Smooth muscle cell (in vitro differentiated cells): ENCODE measurements at regions not wholly inside any gene's neighbourhood (a gene's known extent, or its start where the extent isn't known, plus 50 kb on each side); places are given as distances from the start of the nearest gene placed in this dataset.

Source experiments
- DNase-seq: peaks from one replicate; lab custom pipeline; 2025; ENCODE audit not compliant: unreplicated experiment; lab: John Stamatoyannopoulos, UW
- H2AFZ ChIP-seq: fragments of 200-600 bp; sonication (generic); 2 replicates; pipeline ENCODE4 v1.6.0; 2016; ENCODE audit warnings: antibody characterized with exemption, low read depth, mild to moderate bottlenecking
- H3F3A ChIP-seq: fragments of 200-600 bp; sonication (generic); 2 replicates; pipeline ENCODE4 v1.6.0; 2017; ENCODE audit warnings: antibody characterized with exemption, low read depth
- H3K27ac ChIP-seq: fragments of 200-600 bp; sonication (generic); 2 replicates; pipeline ENCODE4 v1.5.1; 2016; ENCODE audit warnings: low read depth, mild to moderate bottlenecking
- H3K27me3 ChIP-seq: fragments of 200-600 bp; sonication (generic); 2 replicates; pipeline ENCODE4 v1.6.1; 2016; ENCODE audit warnings: low read depth, mild to moderate bottlenecking
- H3K36me3 ChIP-seq: fragments of 200-600 bp; sonication (generic); 2 replicates; pipeline ENCODE4 v1.5.1; 2016; ENCODE audit warnings: low read depth
- H3K4me1 ChIP-seq: fragments of 200-600 bp; sonication (generic); 2 replicates; pipeline ENCODE4 v1.5.1; 2016; ENCODE audit warnings: low read depth
- H3K4me2 ChIP-seq: fragments of 200-600 bp; sonication (generic); 2 replicates; pipeline ENCODE4 v1.6.0; 2016; ENCODE audit warnings: mild to moderate bottlenecking
- H3K4me3 ChIP-seq: fragments of 200-600 bp; sonication (generic); 2 replicates; pipeline ENCODE4 v1.5.1; 2016; ENCODE audit warnings: mild to moderate bottlenecking
- H3K79me2 ChIP-seq: fragments of 200-600 bp; sonication (generic); 2 replicates; pipeline ENCODE4 v1.6.0; 2016; ENCODE audit warnings: low read depth, mild to moderate bottlenecking
- H3K9ac ChIP-seq: fragments of 200-600 bp; sonication (generic); 2 replicates; pipeline ENCODE4 v1.6.0; 2016; ENCODE audit warnings: low read depth
- H3K9me3 ChIP-seq: fragments of 200-600 bp; sonication (generic); replicated peaks from 2 replicates; pipeline ENCODE4 v1.5.1; 2016; ENCODE audit warnings: low read depth
- H4K20me1 ChIP-seq: fragments of 200-600 bp; sonication (generic); 2 replicates; pipeline ENCODE4 v1.6.0; 2016; ENCODE audit warnings: low read depth
- CTCF ChIP-seq: fragments of 200-600 bp; sonication (generic); IDR thresholded peaks from 2 replicates; pipeline ENCODE4 v1.5.1; 2017; ENCODE audit warnings: borderline replicate concordance, mild to moderate bottlenecking, antibody characterized with exemption; ENCODE audit not compliant: insufficient read depth, poor library complexity, severe bottlenecking
- WGBS: methylation state at CpG from one replicate; pipeline ENCODE4 v1.1.7; 2016; ENCODE audit warnings: low lambda C conversion rate; 5-methylcytosine and 5-hydroxymethylcytosine counted together

DNA sequence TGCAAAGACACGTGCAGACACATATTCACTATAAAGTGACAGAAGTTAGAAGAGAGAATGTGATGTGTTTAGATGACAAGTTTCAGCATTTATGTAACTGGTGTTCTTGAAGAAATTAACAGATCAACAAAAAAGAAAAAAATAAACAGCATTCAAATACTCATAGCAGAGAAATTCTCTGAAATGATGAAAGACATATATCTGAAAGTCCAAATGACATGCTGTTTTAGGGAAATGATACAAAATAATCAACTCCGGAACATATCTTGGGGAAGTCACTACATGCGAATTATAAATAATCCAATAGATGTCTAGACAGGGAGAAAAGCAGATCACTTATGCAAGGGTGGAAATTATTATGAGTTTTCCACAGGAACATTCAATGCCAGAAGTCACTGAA is 146.0 kb downstream of the SPANXN4 start:
- Histone ChIP-seq H3K27me3 (no peaks in the 10 kb centered on the region), H3K9ac (no peak overlapping the region), H3K27ac (no peak overlapping the region), H3K9me3 (peaks cover 5% of the 10 kb centered on the region), H3K4me1 (no peaks in the 10 kb centered on the region), H4K20me1 (no peaks in the 10 kb centered on the region), H3F3A (no peaks in the 10 kb centered on the region), H3K4me2 (no peak overlapping the region), H3K36me3 (no peaks in the 10 kb centered on the region), H2AFZ (no peak overlapping the region), H3K4me3 (no peak overlapping the region), H3K79me2 (no peaks in the 10 kb centered on the region)
- WGBS = 69% methylated on average over 3 of the region's 3 CpGs
- TF ChIP-seq CTCF = no peak
- DNase-seq = no peak

DNA sequence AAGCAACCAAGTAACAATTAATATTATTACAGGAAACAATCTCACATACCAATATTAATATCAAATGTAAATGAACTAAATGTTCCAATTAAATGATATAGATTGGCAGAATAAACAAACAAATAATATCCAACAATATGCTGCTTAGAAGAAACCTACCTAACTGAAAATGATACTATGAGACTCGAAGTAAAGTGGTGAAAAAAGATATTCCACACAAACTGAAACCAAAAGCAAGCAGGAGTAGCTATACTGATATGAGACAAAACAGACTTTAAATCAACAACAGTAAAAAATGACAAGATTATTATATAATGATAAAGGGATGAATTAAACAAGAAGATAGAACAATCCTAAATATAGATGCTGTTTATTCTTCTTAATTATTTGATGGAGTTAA is 140.1 kb downstream of the SPANXN4 start:
- Histone ChIP-seq H3K4me3 (no peak overlapping the region), H3K4me1 (no peaks in the 10 kb centered on the region), H3K9me3 (no peaks in the 10 kb centered on the region), H3K4me2 (no peak overlapping the region), H3K27me3 (no peaks in the 10 kb centered on the region), H3K79me2 (no peaks in the 10 kb centered on the region), H2AFZ (no peak overlapping the region), H3K36me3 (no peaks in the 10 kb centered on the region), H3K9ac (no peak overlapping the region), H3F3A (no peaks in the 10 kb centered on the region), H3K27ac (no peak overlapping the region), H4K20me1 (no peaks in the 10 kb centered on the region)
- no peak for DNase-seq
- WGBS = 42% methylated on average over 1 of the region's 1 CpG
- no peak for TF ChIP-seq CTCF

- 53% methylated on average over 2 of the region's 2 CpGs for WGBS
- H3K27ac ChIP-seq = no peak overlapping the region
Observed at GRCh38 chrX:143139681-143140080, 114.0 kb downstream of the SPANXN4 start.

More at GRCh38 chrX:143139681-143140080, 114.0 kb downstream of the SPANXN4 start:
- Histone ChIP-seq H3K4me2 (no peak overlapping the region), H2AFZ (no peak overlapping the region), H3K79me2 (no peaks in the 10 kb centered on the region), H3K9me3 (no peaks in the 10 kb centered on the region), H3K4me1 (no peaks in the 10 kb centered on the region), H3K9ac (no peak overlapping the region), H3K36me3 (no peaks in the 10 kb centered on the region), H3K4me3 (no peak overlapping the region), H3K27me3 (no peaks in the 10 kb centered on the region), H4K20me1 (no peaks in the 10 kb centered on the region), H3F3A (no peaks in the 10 kb centered on the region)
- no peak for DNase-seq
- TF ChIP-seq CTCF = no peak
